ENCODE measurements at regions not wholly inside any gene's neighbourhood (a gene's known extent, or its start where the extent isn't known, plus 50 kb on each side); places are given as distances from the start of the nearest gene placed in this dataset.

DNA sequence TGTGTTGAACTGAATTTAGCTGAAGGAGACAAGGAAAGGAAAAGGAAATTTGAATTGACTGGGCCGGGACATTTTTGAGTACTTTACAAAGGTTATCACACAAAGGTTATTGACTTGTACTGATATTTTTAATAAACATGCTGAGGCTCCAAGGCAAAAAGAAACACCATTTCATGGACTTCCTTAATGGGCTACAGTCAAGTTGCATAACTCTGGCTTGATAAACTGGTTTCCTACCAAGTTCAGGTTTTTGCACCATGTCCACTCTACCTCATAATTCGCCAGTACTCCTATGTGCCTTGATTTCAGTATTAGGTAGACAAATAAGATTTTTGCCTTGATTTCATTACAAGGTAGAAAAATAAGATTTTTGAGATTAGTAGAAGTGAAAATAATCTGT lies 65.8 kb upstream of the FUT9 start:
- in situ Hi-C loops (cut with MboI): no loop called here
- Histone ChIP-seq H3K4me3 (no peak overlapping the region), H3K9ac (no peak overlapping the region), H3K4me2 (ENCODE audit: unreplicated experiment) (no peak overlapping the region), H3K36me3 (ENCODE audit: low read depth) (no peaks in the 10 kb centered on the region), H2AFZ (no peak overlapping the region), H3K79me2 (ENCODE audit: insufficient read depth) (no peaks in the 10 kb centered on the region), H3K4me1 (ENCODE audit: insufficient read depth) (no peaks in the 10 kb centered on the region), H3K9me3 (ENCODE audit: low read depth) (no peaks in the 10 kb centered on the region), H3K9me2 (ENCODE audit: insufficient read depth) (no peaks in the 10 kb centered on the region), H3F3A (ENCODE audit: insufficient read depth) (no peaks in the 10 kb centered on the region), H4K20me1 (ENCODE audit: insufficient read depth) (no peaks in the 10 kb centered on the region), H3K27ac (no peak overlapping the region), H3K27me3 (replicated peaks; ENCODE audit: insufficient read depth) (no peaks in the 10 kb centered on the region)
- WGBS, 2 experiments (ENCODE audit: low coverage in 1 of 2, low lambda C conversion rate in 2 of 2, missing lambda C conversion rate in 2 of 2): 6 to 8% methylated on average over 2 of the region's 2 CpGs
- DNase-seq: no peak
- TF ChIP-seq EZH2phosphoT487 (IDR thresholded peaks at IDR 0.05; ENCODE audit: insufficient read depth, low read depth) (no peak), EZH2 (IDR thresholded peaks at IDR 0.05; ENCODE audit: insufficient read depth, poor library complexity, severe bottlenecking) (no peak)

GRCh38 chr6:95958686-95959085 lies 57.1 kb upstream of the FUT9 start:
- H3K4me3 ChIP-seq: no peak overlapping the region
- no peak overlapping the region for H2AFZ ChIP-seq
- H3K9me3 ChIP-seq (ENCODE audit: low read depth): no peaks in the 10 kb centered on the region
- H3K9me2 ChIP-seq (ENCODE audit: insufficient read depth): no peaks in the 10 kb centered on the region
- no peaks in the 10 kb centered on the region for H3F3A ChIP-seq (ENCODE audit: insufficient read depth)
- H3K9ac ChIP-seq: no peak overlapping the region
- in situ Hi-C loops (cut with MboI): no loop called here
- H3K27me3 ChIP-seq (replicated peaks; ENCODE audit: insufficient read depth): no peaks in the 10 kb centered on the region
- no peaks in the 10 kb centered on the region for H3K79me2 ChIP-seq (ENCODE audit: insufficient read depth)
- 0 to 10% methylated on average over 1 of the region's 1 CpG for WGBS, 2 experiments (ENCODE audit: low coverage in 1 of 2, low lambda C conversion rate in 2 of 2, missing lambda C conversion rate in 2 of 2)
- H3K27ac ChIP-seq: no peak overlapping the region
- no peak for DNase-seq
- H3K4me1 ChIP-seq (ENCODE audit: insufficient read depth): no peaks in the 10 kb centered on the region
- H4K20me1 ChIP-seq (ENCODE audit: insufficient read depth): no peaks in the 10 kb centered on the region
- H3K36me3 ChIP-seq (ENCODE audit: low read depth): no peaks in the 10 kb centered on the region
- TF ChIP-seq EZH2phosphoT487 (IDR thresholded peaks at IDR 0.05; ENCODE audit: insufficient read depth, low read depth): no peak
- no peak for TF ChIP-seq EZH2 (IDR thresholded peaks at IDR 0.05; ENCODE audit: insufficient read depth, poor library complexity, severe bottlenecking)
- H3K4me2 ChIP-seq (ENCODE audit: unreplicated experiment): no peak overlapping the region

GRCh38 chr6:95959261-95959660 lies 56.5 kb upstream of the FUT9 start:
- H3K27me3 ChIP-seq (replicated peaks; ENCODE audit: insufficient read depth): no peaks in the 10 kb centered on the region
- no peaks in the 10 kb centered on the region for H3K36me3 ChIP-seq (ENCODE audit: low read depth)
- no peak overlapping the region for H2AFZ ChIP-seq
- H3K27ac ChIP-seq: no peak overlapping the region
- in situ Hi-C loops (cut with MboI): no loop called here
- H3K4me3 ChIP-seq: no peak overlapping the region
- no peak for DNase-seq
- no peaks in the 10 kb centered on the region for H3K79me2 ChIP-seq (ENCODE audit: insufficient read depth)
- no peak overlapping the region for H3K9ac ChIP-seq
- no peaks in the 10 kb centered on the region for H3K4me1 ChIP-seq (ENCODE audit: insufficient read depth)
- no peaks in the 10 kb centered on the region for H4K20me1 ChIP-seq (ENCODE audit: insufficient read depth)
- H3K4me2 ChIP-seq (ENCODE audit: unreplicated experiment): no peak overlapping the region
- no peak for TF ChIP-seq EZH2phosphoT487 (IDR thresholded peaks at IDR 0.05; ENCODE audit: insufficient read depth, low read depth)
- no peak for TF ChIP-seq EZH2 (IDR thresholded peaks at IDR 0.05; ENCODE audit: insufficient read depth, poor library complexity, severe bottlenecking)
- H3F3A ChIP-seq (ENCODE audit: insufficient read depth): no peaks in the 10 kb centered on the region
- H3K9me2 ChIP-seq (ENCODE audit: insufficient read depth): no peaks in the 10 kb centered on the region
- no peaks in the 10 kb centered on the region for H3K9me3 ChIP-seq (ENCODE audit: low read depth)
